ENCODE measurements at regions not wholly inside any gene's neighbourhood (a gene's known extent, or its start where the extent isn't known, plus 50 kb on each side); places are given as distances from the start of the nearest gene placed in this dataset.

- no peak overlapping the region for H3K27ac ChIP-seq (ENCODE audit: low read length)
- no peaks in the 10 kb centered on the region for H3K36me3 ChIP-seq (ENCODE audit: control insufficient read depth in 1 of 2, insufficient read depth in 2 of 2, low read length in 2 of 2)
- H3K9me3 ChIP-seq (ENCODE audit: control insufficient read depth in 1 of 2, low read length in 2 of 2) = no peaks in the 10 kb centered on the region
- H3K4me3 ChIP-seq (ENCODE audit: low read depth in 1 of 2, low read length in 2 of 2) = no peak overlapping the region
- no peaks in the 10 kb centered on the region for H3K27me3 ChIP-seq (ENCODE audit: low read depth, low read length)
- H3K4me1 ChIP-seq (ENCODE audit: control insufficient read depth in 1 of 2, insufficient read depth in 2 of 2, low read length in 2 of 2) = no peaks in the 10 kb centered on the region
Observed at GRCh38 chr12:105912882-105913678, 225.7 kb downstream of the NUAK1 start.

GRCh38 chr12:105915997-105916759, 222.6 kb downstream of the NUAK1 start:
- no peak overlapping the region for H3K27ac ChIP-seq (ENCODE audit: low read length)
- H3K27me3 ChIP-seq (ENCODE audit: low read depth, low read length) = no peaks in the 10 kb centered on the region
- no peak overlapping the region for H3K4me3 ChIP-seq (ENCODE audit: low read depth in 1 of 2, low read length in 2 of 2)
- no peaks in the 10 kb centered on the region for H3K9me3 ChIP-seq (ENCODE audit: control insufficient read depth in 1 of 2, low read length in 2 of 2)
- H3K4me1 ChIP-seq (ENCODE audit: control insufficient read depth in 1 of 2, insufficient read depth in 2 of 2, low read length in 2 of 2) = no peaks in the 10 kb centered on the region
- no peaks in the 10 kb centered on the region for H3K36me3 ChIP-seq (ENCODE audit: control insufficient read depth in 1 of 2, insufficient read depth in 2 of 2, low read length in 2 of 2)

GRCh38 chr12:105916760-105917039, 222.1 kb downstream of the NUAK1 start:
- no peaks in the 10 kb centered on the region for H3K4me1 ChIP-seq (ENCODE audit: control insufficient read depth in 1 of 2, insufficient read depth in 2 of 2, low read length in 2 of 2)
- H3K4me3 ChIP-seq (ENCODE audit: low read depth in 1 of 2, low read length in 2 of 2) = no peak overlapping the region
- no peaks in the 10 kb centered on the region for H3K36me3 ChIP-seq (ENCODE audit: control insufficient read depth in 1 of 2, insufficient read depth in 2 of 2, low read length in 2 of 2)
- H3K9me3 ChIP-seq (ENCODE audit: control insufficient read depth in 1 of 2, low read length in 2 of 2) = no peaks in the 10 kb centered on the region
- H3K27ac ChIP-seq (ENCODE audit: low read length) = no peak overlapping the region
- no peaks in the 10 kb centered on the region for H3K27me3 ChIP-seq (ENCODE audit: low read depth, low read length)

DNA sequence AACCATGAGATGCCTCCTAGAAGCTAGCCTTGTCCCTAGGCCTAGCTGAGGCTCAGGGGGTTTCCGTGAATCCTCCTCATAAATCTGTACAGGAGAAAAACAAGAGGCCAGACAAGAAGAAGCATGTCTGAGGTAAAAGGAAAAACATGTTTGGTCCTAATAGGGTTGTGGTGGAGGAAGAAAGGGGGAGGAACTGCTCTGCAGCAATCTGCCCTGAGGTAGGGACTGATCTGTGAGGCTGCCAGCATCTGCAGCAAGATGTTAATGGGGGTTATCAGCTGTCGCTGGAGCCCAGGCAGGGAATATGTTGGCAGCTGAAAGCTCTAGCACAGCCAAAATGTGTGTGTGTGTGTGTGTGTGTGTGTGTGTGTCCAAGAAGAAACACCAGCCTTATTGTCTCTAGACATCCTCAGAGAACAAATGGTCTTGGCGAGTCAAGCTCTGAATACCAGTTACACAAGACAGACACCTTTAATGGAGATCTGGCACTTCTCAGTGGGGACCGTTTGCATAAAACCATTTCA, 218.5 kb downstream of the NUAK1 start:
- Histone ChIP-seq H3K9me3 (ENCODE audit: control insufficient read depth in 1 of 2, low read length in 2 of 2) (no peaks in the 10 kb centered on the region), H3K4me1 (ENCODE audit: control insufficient read depth in 1 of 2, insufficient read depth in 2 of 2, low read length in 2 of 2) (peaks cover 0 to 4% of the 10 kb centered on the region in 2 donors), H3K36me3 (ENCODE audit: control insufficient read depth in 1 of 2, insufficient read depth in 2 of 2, low read length in 2 of 2) (no peaks in the 10 kb centered on the region), H3K27me3 (ENCODE audit: low read depth, low read length) (no peaks in the 10 kb centered on the region), H3K27ac (ENCODE audit: low read length) (no peak overlapping the region), H3K4me3 (ENCODE audit: low read depth in 1 of 2, low read length in 2 of 2) (no peak overlapping the region)

DNA sequence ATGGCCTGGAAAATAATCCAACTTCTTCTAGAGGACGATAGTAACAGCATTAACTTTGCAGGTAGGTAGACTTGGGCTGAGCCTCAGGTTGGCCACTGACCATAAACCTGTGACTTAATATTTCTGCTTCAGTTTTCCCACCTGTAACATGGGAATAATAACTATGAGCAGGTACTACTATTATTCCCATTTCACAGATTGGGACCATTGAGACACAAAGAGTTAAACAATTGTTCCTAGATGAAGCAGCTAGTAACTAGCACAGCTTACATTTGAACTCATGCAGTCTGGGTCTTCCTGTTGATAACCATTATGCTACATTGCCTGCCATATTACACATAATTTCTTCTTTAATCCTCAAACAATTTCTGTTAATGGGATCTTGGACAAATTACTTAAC, 217.7 kb downstream of the NUAK1 start:
- Histone ChIP-seq H3K27me3 (ENCODE audit: low read depth, low read length) (no peaks in the 10 kb centered on the region), H3K4me1 (ENCODE audit: control insufficient read depth in 1 of 2, insufficient read depth in 2 of 2, low read length in 2 of 2) (peaks cover 0 to 4% of the 10 kb centered on the region in 2 donors), H3K4me3 (ENCODE audit: low read depth in 1 of 2, low read length in 2 of 2) (no peak overlapping the region), H3K27ac (ENCODE audit: low read length) (no peak overlapping the region), H3K9me3 (ENCODE audit: control insufficient read depth in 1 of 2, low read length in 2 of 2) (no peaks in the 10 kb centered on the region), H3K36me3 (ENCODE audit: control insufficient read depth in 1 of 2, insufficient read depth in 2 of 2, low read length in 2 of 2) (no peaks in the 10 kb centered on the region)

- H3K4me1 ChIP-seq (ENCODE audit: control insufficient read depth in 1 of 2, insufficient read depth in 2 of 2, low read length in 2 of 2) = peaks cover 0 to 4% of the 10 kb centered on the region in 2 donors
- no peaks in the 10 kb centered on the region for H3K36me3 ChIP-seq (ENCODE audit: control insufficient read depth in 1 of 2, insufficient read depth in 2 of 2, low read length in 2 of 2)
- H3K27me3 ChIP-seq (ENCODE audit: low read depth, low read length) = no peaks in the 10 kb centered on the region
- no peaks in the 10 kb centered on the region for H3K9me3 ChIP-seq (ENCODE audit: control insufficient read depth in 1 of 2, low read length in 2 of 2)
- no peak overlapping the region for H3K4me3 ChIP-seq (ENCODE audit: low read depth in 1 of 2, low read length in 2 of 2)
- H3K27ac ChIP-seq (ENCODE audit: low read length) = no peak overlapping the region
Observed at GRCh38 chr12:105921872-105922669, 216.7 kb downstream of the NUAK1 start.

- H3K27ac ChIP-seq (ENCODE audit: low read length) = no peak overlapping the region
Observed at GRCh38 chr12:105922670-105923102, 216.1 kb downstream of the NUAK1 start.

DNA sequence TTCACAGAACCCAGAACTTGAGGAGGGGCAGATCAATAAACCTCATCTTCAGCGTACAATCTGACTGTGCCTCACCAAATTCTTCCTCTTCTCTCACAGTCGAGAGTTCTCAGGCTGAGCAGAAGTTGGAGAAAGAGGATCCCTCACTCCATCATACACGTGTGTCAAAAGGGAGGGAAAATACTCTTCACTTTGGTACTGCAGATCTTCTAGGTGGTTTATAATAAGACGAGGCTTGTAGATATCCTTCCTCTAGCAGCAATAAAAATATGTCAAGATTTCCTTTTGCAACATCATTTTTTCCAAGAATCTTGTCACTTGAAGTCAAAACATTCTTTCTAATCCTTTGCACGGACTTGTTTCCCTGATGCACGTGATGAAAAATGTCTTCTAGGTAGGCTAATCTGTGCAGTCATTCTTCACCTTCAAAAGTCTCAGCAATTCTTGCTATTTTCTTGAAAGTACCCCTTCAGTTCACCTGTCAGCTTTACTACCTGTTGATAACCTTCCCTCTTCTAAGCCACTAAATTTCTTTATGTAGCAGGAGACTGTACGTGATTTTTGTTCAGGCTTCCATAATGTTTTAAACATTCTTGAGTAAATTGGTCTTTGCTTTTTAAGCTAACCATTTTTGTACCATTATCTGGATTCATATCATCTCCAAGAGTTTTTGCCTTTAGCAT, 214.1 kb downstream of the NUAK1 start:
- Histone ChIP-seq H3K36me3 (ENCODE audit: control insufficient read depth in 1 of 2, insufficient read depth in 2 of 2, low read length in 2 of 2) (no peaks in the 10 kb centered on the region), H3K4me3 (ENCODE audit: low read depth in 1 of 2, low read length in 2 of 2) (no peak overlapping the region), H3K9me3 (ENCODE audit: control insufficient read depth in 1 of 2, low read length in 2 of 2) (no peaks in the 10 kb centered on the region), H3K27ac (ENCODE audit: low read length) (no peak overlapping the region), H3K4me1 (ENCODE audit: control insufficient read depth in 1 of 2, insufficient read depth in 2 of 2, low read length in 2 of 2) (peaks cover 0 to 4% of the 10 kb centered on the region in 2 donors), H3K27me3 (ENCODE audit: low read depth, low read length) (no peaks in the 10 kb centered on the region)

More at GRCh38 chr12:105922670-105923102, 216.1 kb downstream of the NUAK1 start:
- Histone ChIP-seq H3K27me3 (ENCODE audit: low read depth, low read length) (no peaks in the 10 kb centered on the region), H3K4me1 (ENCODE audit: control insufficient read depth in 1 of 2, insufficient read depth in 2 of 2, low read length in 2 of 2) (peaks cover 0 to 4% of the 10 kb centered on the region in 2 donors), H3K36me3 (ENCODE audit: control insufficient read depth in 1 of 2, insufficient read depth in 2 of 2, low read length in 2 of 2) (no peaks in the 10 kb centered on the region), H3K4me3 (ENCODE audit: low read depth in 1 of 2, low read length in 2 of 2) (no peak overlapping the region), H3K9me3 (ENCODE audit: control insufficient read depth in 1 of 2, low read length in 2 of 2) (no peaks in the 10 kb centered on the region)

GRCh38 chr12:105927564-105927963, 211.2 kb downstream of the NUAK1 start:
- Histone ChIP-seq H3K4me1 (ENCODE audit: control insufficient read depth in 1 of 2, insufficient read depth in 2 of 2, low read length in 2 of 2) (peaks cover 0 to under 1% of the 10 kb centered on the region in 2 donors), H3K27ac (ENCODE audit: low read length) (no peak overlapping the region), H3K27me3 (ENCODE audit: low read depth, low read length) (no peaks in the 10 kb centered on the region), H3K36me3 (ENCODE audit: control insufficient read depth in 1 of 2, insufficient read depth in 2 of 2, low read length in 2 of 2) (no peaks in the 10 kb centered on the region), H3K4me3 (ENCODE audit: low read depth in 1 of 2, low read length in 2 of 2) (no peak overlapping the region), H3K9me3 (ENCODE audit: control insufficient read depth in 1 of 2, low read length in 2 of 2) (no peaks in the 10 kb centered on the region)

DNA sequence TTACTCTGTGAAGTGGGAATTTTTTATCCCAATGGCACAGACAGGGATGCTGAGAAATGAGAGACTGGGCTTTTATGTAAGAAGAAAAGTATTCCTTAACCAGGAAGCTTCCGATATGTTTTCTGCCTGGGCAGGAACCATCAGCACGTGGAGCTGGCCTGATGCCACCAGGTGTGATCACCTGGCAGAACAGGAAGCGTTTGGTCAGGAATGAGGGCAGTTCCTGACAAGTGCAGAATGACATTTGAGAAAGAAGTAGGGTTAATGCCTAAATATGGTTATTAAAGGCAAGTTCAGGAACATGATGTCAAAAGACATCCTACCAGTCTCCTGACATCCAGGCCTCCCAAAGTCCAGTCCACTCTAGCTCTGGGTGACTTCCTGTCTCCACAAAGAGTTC, 210.3 kb downstream of the NUAK1 start:
- Histone ChIP-seq H3K27ac (ENCODE audit: low read length) (no peak overlapping the region), H3K9me3 (ENCODE audit: control insufficient read depth in 1 of 2, low read length in 2 of 2) (no peaks in the 10 kb centered on the region), H3K36me3 (ENCODE audit: control insufficient read depth in 1 of 2, insufficient read depth in 2 of 2, low read length in 2 of 2) (no peaks in the 10 kb centered on the region), H3K4me1 (ENCODE audit: control insufficient read depth in 1 of 2, insufficient read depth in 2 of 2, low read length in 2 of 2) (no peaks in the 10 kb centered on the region), H3K4me3 (ENCODE audit: low read depth in 1 of 2, low read length in 2 of 2) (no peak overlapping the region), H3K27me3 (ENCODE audit: low read depth, low read length) (no peaks in the 10 kb centered on the region)
